Gastrocnemius medialis (tissue), 4 donors: ENCODE measurements at regions not wholly inside any gene's neighbourhood (a gene's known extent, or its start where the extent isn't known, plus 50 kb on each side); places are given as distances from the start of the nearest gene placed in this dataset.

Source experiments
- ATAC-seq, 2 donors: fragments of 150-250 bp; one replicate each; pipeline ENCODE4 v1.9.1; 2016
- DNase-seq, 2 donors: peaks; one replicate each; pipeline ENCODE4 v3.0.0-alpha.2; 2019
- H3K27ac ChIP-seq, 4 donors: fragments of 200-600 bp; sonication (generic); 1 replicate in 1 of 4; 2 replicates in 3 of 4; pipeline ENCODE4 v1.5.1; 2016 to 2018; ENCODE audit warnings: mild to moderate bottlenecking in 2 of 4, moderate library complexity in 1 of 4
- H3K27me3 ChIP-seq, 3 donors: fragments of 200-600 bp; sonication (generic) in 2 of 3; 1 replicate in 1 of 3; 2 replicates in 2 of 3; pipeline versions ENCODE4 v1.5.1 to v1.6.0; 2016 to 2019; ENCODE audit warnings: mild to moderate bottlenecking in 1 of 3, moderate library complexity in 1 of 3
- H3K36me3 ChIP-seq, 2 donors: fragments of 200-600 bp; sonication (generic) in 1 of 2; one replicate each; pipeline ENCODE4 v1.5.1; 2017 to 2018
- H3K4me1 ChIP-seq, 2 donors: fragments of 200-600 bp; sonication (generic) in 1 of 2; one replicate each; pipeline ENCODE4 v1.5.1; 2016 to 2017; ENCODE audit warnings: mild to moderate bottlenecking in 2 of 2
- H3K4me3 ChIP-seq, 4 donors: fragments of 200-600 bp; sonication (generic) in 3 of 4; 1 replicate in 1 of 4; 2 replicates in 3 of 4; pipeline ENCODE4 v1.5.1; 2016 to 2019; ENCODE audit warnings: mild to moderate bottlenecking in 2 of 4
- H3K9me3 ChIP-seq, 3 donors: fragments of 200-600 bp; sonication (generic) in 2 of 3; 1 replicate in 1 of 3; 2 replicates in 2 of 3; pipeline ENCODE4 v1.5.1; 2016 to 2019
- POLR2A ChIP-seq, 2 donors: fragments of 450-650 bp; IDR thresholded peaks; one replicate each; pipeline ENCODE4 v1.6.1; 2017; ENCODE audit warnings: antibody characterized with exemption in 2 of 2, mild to moderate bottlenecking in 2 of 2, moderate library complexity in 2 of 2
- in situ Hi-C, 4 donors: fragments of 200-750 bp; cut with MboI; loops; one replicate each; pipeline versions ENCODE4 v1.15.0 to v1.8.0; 2017; ENCODE audit warnings: low sequenced_read_pairs in 4 of 4
- intact Hi-C: fragments of 100-400 bp; cut with DNase I; formaldehyde crosslinking; loops from one replicate; pipeline ENCODE4 v1.15.1; 2023; ENCODE audit warnings: low total_unique reads
- TF ChIP-seq, protein P1 (sequence below), 5 experiments: fragments of 450-650 bp in 3 of 5; fragments of 200-600 bp in 2 of 5; sonication (generic) in 2 of 5; IDR thresholded peaks in 4 of 5; conservative IDR thresholded peaks in 1 of 5; 1 replicate in 4 of 5; 2 replicates in 1 of 5; pipeline ENCODE4 v1.5.1; 2016 to 2019; ENCODE audit warnings: antibody characterized with exemption in 5 of 5, mild to moderate bottlenecking in 3 of 5, moderate library complexity in 3 of 5

DNA sequence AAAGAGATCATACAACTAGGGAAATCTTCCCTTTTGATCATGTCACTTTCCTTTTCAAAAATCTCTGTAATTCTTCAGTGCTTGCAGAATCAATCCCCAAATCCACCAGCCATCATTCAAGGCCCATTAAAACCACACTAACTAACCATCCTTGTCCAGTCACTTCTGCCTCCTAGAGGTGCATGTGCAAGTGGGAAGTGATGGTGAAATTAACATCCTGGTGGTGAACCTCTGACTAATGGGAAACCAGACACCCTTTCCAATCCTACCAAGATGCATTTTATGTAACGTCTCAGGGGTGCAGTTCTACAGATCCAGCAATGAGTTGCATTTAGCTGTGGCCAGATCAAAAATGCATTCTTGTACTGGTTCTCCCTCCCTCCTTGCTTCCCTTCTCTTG is 341.8 kb downstream of the RAPGEF2 start:
- Histone ChIP-seq H3K4me3 (no peak overlapping the region), H3K27ac (no peak overlapping the region), H3K36me3 (no peaks in the 10 kb centered on the region), H3K9me3 (no peaks in the 10 kb centered on the region), H3K4me1 (peaks cover 0 to 5% of the 10 kb centered on the region in 2 donors), H3K27me3 (no peaks in the 10 kb centered on the region)
- in situ Hi-C loops = loop anchor here (10.0 to 25.0 kb wide), 4 partner anchors 582 to 732 kb away; partner anchors contain the start of gene PPID (in 1 of the 4)
- intact Hi-C loops = loop anchor here (5.0 to 10.0 kb wide), 5 partner anchors 170 to 1190 kb away; partner anchors contain the start of genes PPID and RAPGEF2
- ATAC-seq (no peak), DNase-seq (no peak)
- TF ChIP-seq POLR2A (IDR thresholded peaks at IDR 0.05) = no peak
- TF ChIP-seq, protein P1, sequence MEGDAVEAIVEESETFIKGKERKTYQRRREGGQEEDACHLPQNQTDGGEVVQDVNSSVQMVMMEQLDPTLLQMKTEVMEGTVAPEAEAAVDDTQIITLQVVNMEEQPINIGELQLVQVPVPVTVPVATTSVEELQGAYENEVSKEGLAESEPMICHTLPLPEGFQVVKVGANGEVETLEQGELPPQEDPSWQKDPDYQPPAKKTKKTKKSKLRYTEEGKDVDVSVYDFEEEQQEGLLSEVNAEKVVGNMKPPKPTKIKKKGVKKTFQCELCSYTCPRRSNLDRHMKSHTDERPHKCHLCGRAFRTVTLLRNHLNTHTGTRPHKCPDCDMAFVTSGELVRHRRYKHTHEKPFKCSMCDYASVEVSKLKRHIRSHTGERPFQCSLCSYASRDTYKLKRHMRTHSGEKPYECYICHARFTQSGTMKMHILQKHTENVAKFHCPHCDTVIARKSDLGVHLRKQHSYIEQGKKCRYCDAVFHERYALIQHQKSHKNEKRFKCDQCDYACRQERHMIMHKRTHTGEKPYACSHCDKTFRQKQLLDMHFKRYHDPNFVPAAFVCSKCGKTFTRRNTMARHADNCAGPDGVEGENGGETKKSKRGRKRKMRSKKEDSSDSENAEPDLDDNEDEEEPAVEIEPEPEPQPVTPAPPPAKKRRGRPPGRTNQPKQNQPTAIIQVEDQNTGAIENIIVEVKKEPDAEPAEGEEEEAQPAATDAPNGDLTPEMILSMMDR (IDR thresholded peaks at IDR 0.05 in 4 of 5, conservative IDR thresholded peaks at IDR 0.05 in 1 of 5) = no peak

DNA sequence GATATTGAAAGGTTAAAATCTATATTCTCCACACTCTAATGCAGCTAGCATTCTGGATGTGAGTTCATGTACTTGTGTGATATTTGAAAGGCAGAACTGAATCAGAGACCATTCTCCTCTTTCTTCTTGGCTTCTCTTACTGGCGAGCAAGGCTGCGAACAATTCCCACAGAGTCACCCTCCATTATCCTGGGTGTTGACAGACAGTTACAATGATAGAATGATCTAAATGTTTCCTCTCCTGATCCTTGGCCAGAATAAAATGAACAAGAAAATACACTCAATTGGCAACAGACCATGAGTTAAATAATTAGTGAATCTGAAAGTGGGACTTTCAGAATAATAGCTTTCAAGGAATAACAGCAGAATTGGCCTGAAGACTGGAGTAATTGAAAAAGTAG is 342.8 kb downstream of the RAPGEF2 start:
- DNase-seq (no peak), ATAC-seq (no peak)
- H3K27ac ChIP-seq = no peak overlapping the region
- in situ Hi-C loops (loop anchor here (10.0 to 25.0 kb wide), 4 partner anchors 583 to 733 kb away; partner anchors contain the start of gene PPID (in 1 of the 4)), intact Hi-C loops (loop anchor here (2.0 to 10.0 kb wide), 6 partner anchors 171 to 1191 kb away; partner anchors contain the start of genes PPID and RAPGEF2)
- TF ChIP-seq, protein P1 (IDR thresholded peaks at IDR 0.05 in 4 of 5, conservative IDR thresholded peaks at IDR 0.05 in 1 of 5) = no peak
- TF ChIP-seq POLR2A (IDR thresholded peaks at IDR 0.05) = no peak
- no peak overlapping the region for H3K4me3 ChIP-seq
- peaks cover 0 to 5% of the 10 kb centered on the region in 2 donors for H3K4me1 ChIP-seq
- no peaks in the 10 kb centered on the region for H3K9me3 ChIP-seq
- H3K36me3 ChIP-seq = no peaks in the 10 kb centered on the region
- H3K27me3 ChIP-seq = no peaks in the 10 kb centered on the region

DNA sequence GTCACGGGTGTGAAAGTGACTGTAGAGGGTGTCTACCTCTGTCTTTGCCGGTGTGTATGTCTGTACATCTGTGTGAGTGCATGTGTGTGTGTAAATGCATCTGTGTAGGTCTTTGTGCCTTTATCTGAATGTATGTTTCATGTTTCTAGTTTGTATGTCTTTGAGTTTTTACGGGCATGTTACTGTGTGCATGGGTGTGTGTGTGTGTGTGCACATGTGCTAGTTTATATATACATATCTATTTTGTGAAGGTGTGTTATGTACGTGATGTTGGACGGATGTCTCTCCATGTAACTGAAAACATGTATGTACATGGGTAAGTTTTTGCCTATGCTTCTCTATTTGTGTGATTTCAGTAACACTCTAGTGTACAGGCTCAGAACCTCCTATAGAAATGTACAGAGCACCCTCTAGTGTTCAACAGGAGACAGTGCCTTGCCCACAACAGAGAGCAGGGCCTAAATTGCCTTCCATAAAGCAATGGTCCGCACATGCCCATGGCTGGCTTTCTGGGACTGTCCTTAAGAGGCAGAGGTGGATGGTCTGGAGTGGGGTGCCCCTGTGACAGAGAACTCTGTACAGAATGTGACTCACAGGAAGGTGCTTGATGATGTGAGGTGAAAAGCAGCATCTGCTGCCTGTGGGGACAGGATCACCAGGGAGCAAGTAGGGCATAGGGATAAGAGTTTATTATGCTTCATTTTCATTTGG is 343.5 kb downstream of the RAPGEF2 start:
- Histone ChIP-seq H3K27ac (peak overlapping the region in 1 of 4 donors; percentile 13), H3K36me3 (no peaks in the 10 kb centered on the region)
- DNase-seq = peak; percentile 16 to 35

DNA sequence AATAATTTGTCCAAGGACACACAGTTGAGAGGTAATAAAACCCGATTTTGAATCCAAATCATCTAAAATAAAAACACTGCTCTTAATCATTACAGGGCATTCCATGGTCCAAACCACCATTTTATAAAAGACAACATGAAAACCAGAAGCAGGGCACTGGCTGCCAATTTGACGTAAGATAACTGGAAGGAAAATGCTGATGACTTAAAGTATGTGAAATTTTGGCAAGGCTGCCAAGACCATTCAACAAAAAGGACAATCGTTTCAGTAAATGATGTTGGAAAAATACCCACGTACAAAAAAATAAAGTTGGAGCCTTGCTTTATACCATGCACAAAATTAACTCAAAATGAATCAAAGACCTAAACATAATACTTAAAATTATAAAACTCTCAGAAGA is 344.4 kb downstream of the RAPGEF2 start:
- Histone ChIP-seq H3K27me3 (no peaks in the 10 kb centered on the region), H3K9me3 (no peaks in the 10 kb centered on the region), H3K4me3 (no peak overlapping the region), H3K27ac (no peak overlapping the region), H3K4me1 (peaks cover 0 to 5% of the 10 kb centered on the region in 2 donors), H3K36me3 (no peaks in the 10 kb centered on the region)
- TF ChIP-seq POLR2A (IDR thresholded peaks at IDR 0.05) = no peak
- ATAC-seq = no peak
- in situ Hi-C loops (loop anchor here (10.0 to 25.0 kb wide), 4 partner anchors 585 to 735 kb away; partner anchors contain the start of gene PPID (in 1 of the 4)), intact Hi-C loops (loop anchor here (2.0 to 10.0 kb wide), 6 partner anchors 172 to 1192 kb away; partner anchors contain the start of genes PPID and RAPGEF2)
- no peak for DNase-seq

More for the DNA sequence above, 343.5 kb downstream of the RAPGEF2 start:
- intact Hi-C loops = loop anchor here (2.0 to 10.0 kb wide), 6 partner anchors 172 to 1192 kb away; partner anchors contain the start of genes PPID and RAPGEF2
- no peaks in the 10 kb centered on the region for H3K27me3 ChIP-seq
- H3K9me3 ChIP-seq = no peaks in the 10 kb centered on the region
- peaks cover 0 to 5% of the 10 kb centered on the region in 2 donors for H3K4me1 ChIP-seq
- in situ Hi-C loops = loop anchor here (10.0 to 25.0 kb wide), 4 partner anchors 584 to 734 kb away; partner anchors contain the start of gene PPID (in 1 of the 4)
- peak; percentile 96 to 100 for ATAC-seq
- TF ChIP-seq POLR2A (IDR thresholded peaks at IDR 0.05) = no peak
- TF ChIP-seq, protein P1 (IDR thresholded peaks at IDR 0.05 in 4 of 5, conservative IDR thresholded peaks at IDR 0.05 in 1 of 5) = peak; percentile 62 to 85 (median 79)
- H3K4me3 ChIP-seq = no peak overlapping the region

DNA sequence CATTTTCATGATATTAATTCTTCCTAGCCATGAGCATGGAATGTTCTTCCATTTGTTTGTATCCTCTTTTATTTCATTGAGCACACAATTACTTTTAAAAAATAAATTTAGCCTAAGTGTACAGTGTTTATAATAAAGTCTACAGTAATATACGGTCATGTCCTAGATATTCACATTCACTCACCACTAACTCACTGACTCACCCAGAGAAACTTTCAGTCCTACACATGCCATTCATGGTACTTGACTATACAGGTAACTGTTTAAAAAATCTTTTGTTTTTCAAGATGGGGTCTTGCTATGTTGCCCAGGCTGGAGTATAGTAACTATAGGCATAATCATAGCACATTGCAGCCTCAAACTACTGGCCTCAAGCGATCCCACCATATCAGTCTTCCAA is 348.1 kb downstream of the RAPGEF2 start:
- DNase-seq = no peak
- H3K9me3 ChIP-seq = no peaks in the 10 kb centered on the region
- no peaks in the 10 kb centered on the region for H3K36me3 ChIP-seq
- H3K27me3 ChIP-seq = no peaks in the 10 kb centered on the region
- no peak overlapping the region for H3K4me3 ChIP-seq
- ATAC-seq = no peak
- in situ Hi-C loops = no loop called here
- H3K4me1 ChIP-seq = peaks cover 0 to 3% of the 10 kb centered on the region in 2 donors
- intact Hi-C loops = no loop called here
- no peak for TF ChIP-seq POLR2A (IDR thresholded peaks at IDR 0.05)
- TF ChIP-seq, protein P1 (IDR thresholded peaks at IDR 0.05 in 4 of 5, conservative IDR thresholded peaks at IDR 0.05 in 1 of 5) = no peak
- H3K27ac ChIP-seq = no peak overlapping the region
